ENCODE measurements at regions not wholly inside any gene's neighbourhood (a gene's known extent, or its start where the extent isn't known, plus 50 kb on each side); places are given as distances from the start of the nearest gene placed in this dataset.

GRCh38 chrX:46310815-46311497, 234.3 kb downstream of the ZNF674 start (continued):
- TF ChIP-seq ZNF232 (CRISPR knock-in tag; IDR thresholded peaks at IDR 0.05) (no peak), ZNF696 (CRISPR knock-in tag; conservative IDR thresholded peaks at IDR 0.05) (no peak), ZC3H4 (CRISPR knock-in tag; IDR thresholded peaks at IDR 0.05; ENCODE audit: borderline replicate concordance) (no peak)

GRCh38 chrX:46308110-46308509, 237.1 kb downstream of the ZNF674 start:
- Histone ChIP-seq H3K9ac (ENCODE audit: insufficient read depth in 1 of 2, low read depth in 2 of 2, low read length in 2 of 2) (no peak overlapping the region), H3K9me1 (ENCODE audit: control insufficient read depth, insufficient read depth, low read length) (no peaks in the 10 kb centered on the region), H3K4me2 (ENCODE audit: insufficient read depth, low read length) (no peak overlapping the region), H2AFZ (ENCODE audit: low read depth, low read length) (no peak overlapping the region), H3K4me1 (replicated peaks in 1 of 2; ENCODE audit: control insufficient read depth in 2 of 2, insufficient read depth in 2 of 2, low read length in 2 of 2) (no peaks in the 10 kb centered on the region), H3K27ac (ENCODE audit: extremely low read depth, low read depth, low read length) (no peak overlapping the region), H3K9me3 (replicated peaks; ENCODE audit: control insufficient read depth, insufficient read depth, low read depth, low read length) (no peaks in the 10 kb centered on the region), H3K36me3 (ENCODE audit: control insufficient read depth, insufficient read depth, low read length) (no peaks in the 10 kb centered on the region), H3K79me2 (ENCODE audit: control insufficient read depth, insufficient read depth, low read length) (no peaks in the 10 kb centered on the region), H3K27me3 (ENCODE audit: control insufficient read depth in 2 of 2, insufficient read depth in 2 of 2, low read length in 2 of 2) (no peaks in the 10 kb centered on the region; a peak in 1 of 5 replicates), H4K20me1 (replicated peaks; ENCODE audit: control insufficient read depth, insufficient read depth, low read length) (no peaks in the 10 kb centered on the region), H3K4me3 (no peak overlapping the region)
- CTCF ChIA-PET (ENCODE audit: low intra/inter-chr PET ratio) = no interaction called here
- no TSS peak for BruUV-seq (replicated peaks)
- no peak for FAIRE-seq
- no peak for TF ChIP-seq CTCF (IDR thresholded peaks at IDR 0.05 in 2 of 3, conservative IDR thresholded peaks at IDR 0.05 in 1 of 3; ENCODE audit: insufficient read depth in 2 of 3, low read depth in 1 of 3, low read length in 3 of 3)
- no peak for ATAC-seq
- in situ Hi-C loops (cut with MboI) (no loop called here), intact Hi-C loops (cut with micrococcal nuclease) (no loop called here)
- WGBS (ENCODE audit: insufficient coverage, low coverage, missing lambda C conversion rate) = 0% methylated on average over 3 of the region's 3 CpGs
- POLR2A ChIA-PET = no interaction called here
- no peak for DNase-seq (ENCODE audit: extremely low read depth in 1 of 4, low spot score in 3 of 4)
